HUDEP-2 (cell line): ENCODE measurements at regions not wholly inside any gene's neighbourhood (a gene's known extent, or its start where the extent isn't known, plus 50 kb on each side); places are given as distances from the start of the nearest gene placed in this dataset.
A peak's percentile ranks its signal among the peaks of the same experiment; 100 is the strongest.

Experiments
- DNase-seq, 76 experiments: peaks; one replicate each; lab custom pipeline; 2025; ENCODE audit not compliant: unreplicated experiment in 76 of 76; lab: John Stamatoyannopoulos, UW

DNA sequence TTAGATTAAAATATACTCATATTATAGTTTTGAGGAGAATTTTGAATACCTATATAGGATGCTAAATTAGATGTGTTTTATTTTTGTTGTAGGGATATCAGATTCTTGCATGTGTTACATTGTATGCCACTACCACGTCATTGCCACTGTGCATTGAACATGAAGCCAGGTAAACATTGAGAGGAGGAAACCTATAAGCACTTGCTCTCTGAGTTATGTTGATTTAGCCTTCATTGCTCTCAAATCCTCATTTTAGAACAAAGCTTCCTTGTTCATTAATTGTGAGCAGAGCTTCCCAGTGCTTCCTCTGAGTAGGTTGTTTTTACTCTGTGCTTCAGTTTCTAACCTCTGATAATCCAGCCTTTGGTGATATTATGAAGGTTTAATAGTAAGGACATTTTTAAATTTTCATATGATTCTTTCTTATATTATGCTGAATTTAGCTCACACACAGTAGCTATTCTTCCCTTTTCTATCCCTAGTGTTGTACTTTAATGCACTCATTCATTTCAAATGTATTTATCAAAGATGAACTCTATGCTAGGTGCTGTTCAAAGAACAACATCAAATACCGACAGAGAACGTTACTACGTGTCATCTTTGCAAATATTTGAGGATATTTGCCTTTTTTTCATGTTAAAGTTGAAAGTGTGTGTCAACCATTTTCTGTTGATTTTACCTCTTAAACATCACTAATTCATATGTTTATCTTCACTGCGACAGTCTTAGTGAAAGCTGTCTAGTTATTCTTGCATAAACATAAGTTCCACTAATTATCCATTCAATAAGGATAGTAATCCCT is 1448.0 kb upstream of the MIR17HG start:
- DNase-seq: no peak

DNA sequence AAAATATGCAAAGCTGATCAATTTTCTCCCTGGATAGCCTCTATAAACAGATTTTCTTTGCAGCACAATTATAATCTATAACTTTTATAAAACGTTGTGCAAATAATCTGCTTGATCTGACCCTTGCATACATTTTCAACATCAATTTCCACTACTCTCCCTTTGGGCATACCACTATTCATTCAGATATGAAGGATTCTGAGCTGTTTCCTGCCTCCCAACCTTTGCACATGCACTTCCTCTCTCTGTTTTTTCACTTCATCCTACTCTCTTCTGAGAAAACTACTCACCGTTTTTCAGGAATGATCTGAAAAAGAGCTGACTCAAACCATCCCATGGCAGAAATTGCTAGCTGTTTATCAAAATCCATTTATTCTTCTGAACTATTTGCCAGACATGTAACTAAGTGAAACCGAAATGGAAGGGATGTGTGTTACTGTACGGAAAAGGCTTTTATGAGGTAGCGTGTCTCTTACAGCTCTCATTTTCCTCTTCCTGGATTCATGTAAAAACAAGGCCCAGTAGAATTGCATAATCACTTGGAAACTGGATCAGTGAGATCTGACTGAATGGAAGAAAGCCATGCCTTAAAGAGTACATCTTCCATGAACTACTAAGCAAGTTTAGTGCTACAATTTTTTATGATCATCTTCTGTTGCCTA is 1447.3 kb upstream of the MIR17HG start:
- no peak for DNase-seq

GRCh38 chr13:89902223-89902622 is 1445.3 kb upstream of the MIR17HG start:
- DNase-seq: no peak

DNA sequence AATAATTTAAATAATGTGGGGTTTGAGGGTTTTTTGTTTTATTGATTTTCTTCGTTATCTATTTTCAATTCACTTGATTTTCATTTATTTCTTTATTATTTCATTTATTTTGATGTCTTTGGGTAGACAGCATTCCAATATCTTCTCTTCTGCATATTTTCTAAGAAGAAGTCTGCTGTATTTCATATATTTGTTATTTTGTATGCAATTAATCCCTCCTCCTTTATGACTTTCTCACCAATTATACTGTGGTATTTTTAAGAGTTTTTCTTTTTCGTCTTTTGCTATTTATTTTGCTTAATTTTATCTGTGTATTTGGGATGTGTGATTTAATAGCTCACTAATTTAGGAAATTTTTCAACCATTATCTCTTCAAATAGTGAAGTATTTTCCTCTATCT is 1444.4 kb upstream of the MIR17HG start:
- DNase-seq: no peak

DNA sequence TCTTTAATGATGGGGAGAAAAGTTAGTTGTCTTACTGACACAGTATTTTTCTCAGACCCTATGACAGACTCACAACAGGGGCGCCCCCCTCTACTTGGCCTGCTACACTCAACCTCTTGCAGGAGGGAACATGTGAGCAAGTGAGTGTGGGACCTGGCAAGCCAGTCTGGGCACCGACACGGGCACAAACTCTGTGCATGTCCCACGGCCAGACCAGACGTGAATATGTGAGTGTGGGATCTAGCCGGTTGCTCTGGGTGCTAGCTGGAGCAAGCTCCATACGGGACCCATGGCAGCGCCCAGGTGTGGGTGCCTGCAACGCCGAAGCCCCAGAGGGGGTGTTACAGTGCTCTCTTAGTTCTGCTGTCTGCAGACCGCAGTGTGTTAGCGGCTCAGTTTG is 1437.3 kb upstream of the MIR17HG start:
- DNase-seq: no peak

DNA sequence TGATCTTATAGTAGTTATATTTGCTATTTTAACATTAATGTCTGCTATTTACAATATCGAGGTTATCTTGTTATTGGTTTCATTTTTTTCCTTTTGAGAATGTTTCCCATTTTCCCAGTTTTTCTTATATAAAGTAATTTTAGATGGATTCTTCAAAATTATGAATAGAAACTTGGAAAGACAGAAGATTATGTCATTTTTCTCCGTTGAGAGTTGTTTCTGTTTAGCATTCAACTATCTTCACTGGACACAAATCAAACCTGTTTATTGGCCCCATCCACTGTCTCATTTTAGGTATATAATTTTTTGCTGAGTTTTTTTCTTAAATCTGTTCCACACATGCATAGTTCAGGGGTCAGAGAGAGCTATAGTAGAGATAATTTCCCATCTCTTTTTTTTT is 1430.9 kb upstream of the MIR17HG start:
- DNase-seq: no peak

DNA sequence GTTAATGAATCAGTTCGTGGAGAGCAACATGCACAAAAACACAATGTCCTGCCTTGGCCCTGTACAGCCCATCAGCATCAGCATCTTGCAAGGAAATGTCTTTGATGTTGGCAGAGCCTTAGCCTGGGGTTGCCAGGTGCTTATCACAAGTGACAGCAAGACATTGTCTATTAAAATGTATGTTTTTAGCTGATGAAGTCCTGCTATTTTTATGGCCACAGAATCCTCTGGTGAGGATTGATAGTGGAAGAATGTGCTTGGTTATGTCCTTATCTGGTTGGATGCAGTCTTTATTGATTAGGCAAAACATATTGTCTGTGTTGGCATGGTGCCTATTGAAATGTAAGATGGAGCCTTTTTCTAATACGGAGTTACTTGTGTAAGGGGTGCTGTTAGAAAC is 1427.0 kb upstream of the MIR17HG start:
- peak in 14 of 76 experiments; percentile 0 to 90 (median 64) for DNase-seq

DNA sequence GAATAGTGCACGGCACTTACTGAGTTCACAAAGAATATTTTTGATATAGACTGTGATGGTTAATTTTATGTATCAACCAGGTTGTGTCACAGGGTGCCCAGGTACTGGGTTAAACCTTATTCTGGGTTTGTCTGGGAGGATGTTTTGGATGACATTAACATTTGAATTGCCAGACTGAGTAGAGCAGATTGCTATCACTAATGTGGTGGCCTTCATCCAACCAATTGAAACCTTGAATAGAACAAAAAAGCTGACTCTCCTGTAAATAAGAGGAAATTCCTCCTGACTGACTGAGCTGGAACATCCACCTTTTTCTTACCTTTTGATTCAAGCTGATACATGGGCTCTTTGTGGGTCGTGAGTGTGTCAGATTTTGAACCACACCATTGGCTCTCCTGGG is 1424.4 kb upstream of the MIR17HG start:
- DNase-seq: no peak

DNA sequence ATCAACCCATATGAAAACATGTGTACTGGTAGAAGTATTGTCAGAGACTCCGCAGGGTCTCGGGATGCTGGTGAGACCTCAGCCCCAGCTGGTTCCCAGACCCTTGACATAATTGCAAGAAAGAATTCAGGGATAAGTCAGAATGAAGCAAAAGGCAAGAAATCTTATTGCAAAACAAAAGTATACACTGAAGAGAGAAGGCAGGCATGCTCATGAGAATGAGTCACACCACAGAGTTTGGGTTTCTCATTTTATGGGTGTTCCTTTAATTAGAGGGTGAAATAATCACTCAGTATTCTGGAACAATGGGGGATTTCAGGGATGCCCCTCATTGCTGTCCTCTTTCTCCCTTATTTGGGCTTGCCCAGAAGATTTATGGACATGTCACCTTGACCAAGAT is 1423.8 kb upstream of the MIR17HG start:
- no peak for DNase-seq

- peak in 5 of 76 experiments; percentile 7 to 32 (median 11) for DNase-seq
Measured at GRCh38 chr13:89925107-89925506, 1422.4 kb upstream of the MIR17HG start.

GRCh38 chr13:89930861-89931260 is 1416.6 kb upstream of the MIR17HG start:
- no peak for DNase-seq

- no peak for DNase-seq
Measured at GRCh38 chr13:89932902-89933301, 1414.6 kb upstream of the MIR17HG start.

GRCh38 chr13:89936256-89936655 is 1411.2 kb upstream of the MIR17HG start:
- no peak for DNase-seq

- DNase-seq: no peak
Measured at GRCh38 chr13:89937420-89937819, 1410.1 kb upstream of the MIR17HG start.

DNA sequence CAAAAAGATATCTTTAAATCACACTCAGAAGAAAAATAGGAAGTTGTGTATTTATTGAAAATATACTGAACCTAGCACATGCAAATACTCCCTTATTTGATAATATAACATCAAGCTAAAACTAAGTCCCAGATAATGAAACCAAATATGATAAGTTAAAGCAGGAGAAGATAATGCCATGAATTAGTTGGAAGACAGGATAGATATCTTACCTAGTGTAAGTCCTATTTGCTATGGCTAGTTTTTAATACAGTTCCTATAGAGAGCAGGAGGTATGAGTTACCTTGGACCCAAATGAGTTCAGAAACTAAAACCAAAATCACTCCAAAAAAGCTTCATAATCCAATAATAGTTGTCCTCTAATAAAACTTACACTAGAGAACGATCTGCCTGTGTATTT is 1407.1 kb upstream of the MIR17HG start:
- DNase-seq: no peak

DNA sequence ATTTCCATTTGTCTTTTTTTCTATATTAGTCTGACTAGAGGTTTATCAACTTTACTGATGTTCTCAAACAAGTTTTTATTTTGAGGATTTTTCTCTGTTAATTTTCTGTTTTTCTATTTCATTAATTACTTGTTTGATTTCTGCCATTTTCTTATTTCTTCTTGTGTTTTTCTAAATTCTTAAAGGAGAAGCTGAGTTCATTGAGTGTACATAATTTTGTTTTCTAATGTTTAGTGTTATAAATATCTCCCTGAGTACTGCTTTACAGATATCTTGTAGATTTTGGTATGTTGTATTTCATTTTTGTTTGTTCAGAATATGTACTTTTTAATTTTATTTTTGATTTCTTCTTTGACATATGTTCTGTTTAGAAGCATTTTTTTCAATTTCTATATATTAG is 1404.3 kb upstream of the MIR17HG start:
- no peak for DNase-seq

DNA sequence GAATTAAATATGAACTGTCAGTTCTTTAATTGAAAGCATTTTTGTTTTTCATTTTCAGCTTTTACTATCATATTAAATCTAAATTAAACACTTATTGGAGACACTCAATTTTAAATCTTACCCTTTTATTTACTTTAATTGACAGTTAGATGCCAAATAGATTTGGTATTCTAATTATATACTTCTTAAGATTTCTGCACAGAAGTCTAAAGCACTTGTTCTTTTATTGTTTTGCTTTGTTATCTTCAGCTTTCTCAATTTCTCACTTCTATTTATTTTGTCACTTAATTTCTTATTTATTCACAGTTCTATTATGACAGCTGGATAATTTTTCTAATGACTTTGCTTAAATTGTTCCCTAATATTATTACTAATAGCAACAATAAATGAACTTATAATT is 1397.3 kb upstream of the MIR17HG start:
- no peak for DNase-seq

GRCh38 chr13:89951341-89951740 is 1396.1 kb upstream of the MIR17HG start:
- DNase-seq: no peak

- DNase-seq: no peak
Measured at GRCh38 chr13:89953581-89953980, 1393.9 kb upstream of the MIR17HG start.

DNA sequence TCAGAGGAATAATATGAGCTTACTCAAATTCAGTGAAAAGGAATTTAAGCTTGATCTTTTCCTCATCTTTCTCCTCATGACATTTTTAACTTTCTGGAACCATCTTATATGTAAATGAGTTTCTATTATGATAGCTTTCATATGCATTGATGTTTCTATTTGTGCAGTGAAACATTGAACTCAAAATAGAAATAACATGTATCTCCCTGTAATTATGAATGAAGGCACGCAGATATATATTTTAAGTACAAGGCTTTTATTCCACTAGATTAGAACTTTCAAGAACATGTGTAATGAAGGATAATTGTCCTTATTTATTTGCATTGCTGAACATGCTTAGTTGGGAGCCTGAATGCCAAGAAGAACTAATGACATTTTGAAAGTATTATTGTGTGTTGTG is 1391.7 kb upstream of the MIR17HG start:
- no peak for DNase-seq

- DNase-seq: no peak
Measured at GRCh38 chr13:89959074-89959473, 1388.4 kb upstream of the MIR17HG start.

DNA sequence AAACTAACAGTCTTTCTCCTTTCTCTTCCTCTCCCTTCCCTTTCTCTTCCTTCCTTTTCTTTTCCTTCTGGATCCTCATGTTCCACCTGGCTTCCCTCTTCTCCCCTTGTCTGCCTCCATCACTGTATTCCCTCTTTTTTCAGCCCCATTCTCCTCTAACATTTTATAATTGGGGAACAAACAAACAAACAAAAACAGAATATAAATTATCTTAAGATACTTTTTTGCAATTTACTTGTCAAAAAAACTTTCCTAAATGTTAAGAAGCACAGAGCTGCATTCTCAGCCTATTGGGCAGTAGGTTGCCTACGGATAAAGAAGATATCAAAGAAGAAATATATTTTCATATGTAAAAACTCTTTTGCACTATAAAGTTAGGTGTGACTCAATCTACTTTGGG is 1382.2 kb upstream of the MIR17HG start:
- DNase-seq: no peak
